SK-N-SH treated with all-trans-retinoic acid at 6 μM for 48 hours (cell line): ENCODE measurements at regions not wholly inside any gene's neighbourhood (a gene's known extent, or its start where the extent isn't known, plus 50 kb on each side); places are given as distances from the start of the nearest gene placed in this dataset.

Experiments
- ARNTL ChIP-seq: fragments of 450-650 bp; formaldehyde crosslinking; IDR thresholded peaks from 2 replicates; pipeline ENCODE4 v1.5.0; 2020; ENCODE audit warnings: low read depth, mild to moderate bottlenecking, moderate library complexity, borderline replicate concordance
- CSDC2 ChIP-seq: fragments of 250-450 bp; sonication (Bioruptor Pico); IDR thresholded peaks from 2 replicates; pipeline ENCODE4 v1.5.0; 2020; ENCODE audit warnings: mild to moderate bottlenecking, moderate library complexity
- GLIS3 ChIP-seq: fragments of 250-450 bp; sonication (Bioruptor Pico); IDR thresholded peaks from 2 replicates; pipeline ENCODE4 v1.5.0; 2020; ENCODE audit warnings: mild to moderate bottlenecking, moderate library complexity
- PATZ1 ChIP-seq: fragments of 250-450 bp; sonication (Bioruptor Pico); IDR thresholded peaks from 2 replicates; pipeline ENCODE4 v1.8.0; 2020; ENCODE audit warnings: mild to moderate bottlenecking, moderate library complexity, borderline replicate concordance
- PPARA ChIP-seq: fragments of 250-450 bp; sonication (Bioruptor Pico); IDR thresholded peaks from 2 replicates; pipeline ENCODE4 v1.5.0; 2020; ENCODE audit warnings: mild to moderate bottlenecking, borderline replicate concordance
- TCF4 ChIP-seq: fragments of 250-450 bp; sonication (Bioruptor Pico); IDR thresholded peaks from 2 replicates; pipeline ENCODE4 v1.8.0; 2021; ENCODE audit warnings: mild to moderate bottlenecking, moderate library complexity, borderline replicate concordance
- TOX ChIP-seq: fragments of 250-450 bp; sonication (Bioruptor Pico); IDR thresholded peaks from 2 replicates; pipeline ENCODE4 v1.8.0; 2021; ENCODE audit warnings: mild to moderate bottlenecking, moderate library complexity, borderline replicate concordance
- ZNF8 ChIP-seq: fragments of 450-650 bp; formaldehyde crosslinking; IDR thresholded peaks from 2 replicates; pipeline ENCODE4 v1.5.0; 2020; ENCODE audit warnings: mild to moderate bottlenecking, moderate library complexity

- TF ChIP-seq TOX (CRISPR knock-in tag) (no peak), ZNF8 (CRISPR knock-in tag) (no peak), PATZ1 (CRISPR knock-in tag) (no peak), GLIS3 (CRISPR knock-in tag) (no peak), CSDC2 (CRISPR knock-in tag) (no peak), TCF4 (no peak), ARNTL (CRISPR knock-in tag) (no peak), PPARA (no peak)
Measured at GRCh38 chr6:55069132-55069781, 105.1 kb upstream of the HCRTR2 start.
